ENCODE measurements at regions not wholly inside any gene's neighbourhood (a gene's known extent, or its start where the extent isn't known, plus 50 kb on each side); places are given as distances from the start of the nearest gene placed in this dataset.

DNA sequence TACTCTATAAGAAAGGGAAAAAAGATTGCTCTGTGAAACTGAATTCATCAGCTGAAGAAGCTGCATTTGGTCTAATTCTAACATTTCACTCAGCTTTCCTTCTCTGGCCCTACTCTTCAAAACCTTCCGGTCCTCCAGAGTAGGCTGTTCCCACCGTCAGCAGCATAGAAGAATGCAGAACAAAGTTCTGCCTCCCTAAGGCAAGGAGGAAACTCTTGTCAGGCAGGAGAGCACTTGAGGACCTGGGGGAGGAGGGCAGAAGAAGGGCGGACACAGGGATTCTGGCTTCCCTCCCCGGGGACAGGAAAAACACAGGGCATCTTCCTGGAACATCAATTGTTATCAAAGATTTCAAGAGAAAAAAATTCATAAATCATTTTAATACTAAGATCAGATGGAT is 69.2 kb upstream of the SHB start:
- TF ChIP-seq, protein P1, sequence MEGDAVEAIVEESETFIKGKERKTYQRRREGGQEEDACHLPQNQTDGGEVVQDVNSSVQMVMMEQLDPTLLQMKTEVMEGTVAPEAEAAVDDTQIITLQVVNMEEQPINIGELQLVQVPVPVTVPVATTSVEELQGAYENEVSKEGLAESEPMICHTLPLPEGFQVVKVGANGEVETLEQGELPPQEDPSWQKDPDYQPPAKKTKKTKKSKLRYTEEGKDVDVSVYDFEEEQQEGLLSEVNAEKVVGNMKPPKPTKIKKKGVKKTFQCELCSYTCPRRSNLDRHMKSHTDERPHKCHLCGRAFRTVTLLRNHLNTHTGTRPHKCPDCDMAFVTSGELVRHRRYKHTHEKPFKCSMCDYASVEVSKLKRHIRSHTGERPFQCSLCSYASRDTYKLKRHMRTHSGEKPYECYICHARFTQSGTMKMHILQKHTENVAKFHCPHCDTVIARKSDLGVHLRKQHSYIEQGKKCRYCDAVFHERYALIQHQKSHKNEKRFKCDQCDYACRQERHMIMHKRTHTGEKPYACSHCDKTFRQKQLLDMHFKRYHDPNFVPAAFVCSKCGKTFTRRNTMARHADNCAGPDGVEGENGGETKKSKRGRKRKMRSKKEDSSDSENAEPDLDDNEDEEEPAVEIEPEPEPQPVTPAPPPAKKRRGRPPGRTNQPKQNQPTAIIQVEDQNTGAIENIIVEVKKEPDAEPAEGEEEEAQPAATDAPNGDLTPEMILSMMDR (IDR thresholded peaks at IDR 0.05; ENCODE audit: low read depth, low read length, poor library complexity, severe bottlenecking), result no peak
- TF ChIP-seq EZH2phosphoT487 (IDR thresholded peaks at IDR 0.05; ENCODE audit: borderline replicate concordance, low read length), result no peak
